HG03558 (cell line): ENCODE measurements at regions not wholly inside any gene's neighbourhood (a gene's known extent, or its start where the extent isn't known, plus 50 kb on each side); places are given as distances from the start of the nearest gene placed in this dataset.
"Not testable (repeated sequence)": the region's sequence is repeated elsewhere in the genome, so short reads cannot be mapped to it uniquely, and the experiment has no call there.

Source experiments
- ATAC-seq: cut with Tn5 transposase; IDR thresholded peaks from one replicate; pipeline ENCODE4 v1.9.1; 2021; ENCODE audit warnings: moderate number of reproducible peaks; ENCODE audit not compliant: unreplicated experiment; ENCODE audit errors: extremely low read depth

DNA sequence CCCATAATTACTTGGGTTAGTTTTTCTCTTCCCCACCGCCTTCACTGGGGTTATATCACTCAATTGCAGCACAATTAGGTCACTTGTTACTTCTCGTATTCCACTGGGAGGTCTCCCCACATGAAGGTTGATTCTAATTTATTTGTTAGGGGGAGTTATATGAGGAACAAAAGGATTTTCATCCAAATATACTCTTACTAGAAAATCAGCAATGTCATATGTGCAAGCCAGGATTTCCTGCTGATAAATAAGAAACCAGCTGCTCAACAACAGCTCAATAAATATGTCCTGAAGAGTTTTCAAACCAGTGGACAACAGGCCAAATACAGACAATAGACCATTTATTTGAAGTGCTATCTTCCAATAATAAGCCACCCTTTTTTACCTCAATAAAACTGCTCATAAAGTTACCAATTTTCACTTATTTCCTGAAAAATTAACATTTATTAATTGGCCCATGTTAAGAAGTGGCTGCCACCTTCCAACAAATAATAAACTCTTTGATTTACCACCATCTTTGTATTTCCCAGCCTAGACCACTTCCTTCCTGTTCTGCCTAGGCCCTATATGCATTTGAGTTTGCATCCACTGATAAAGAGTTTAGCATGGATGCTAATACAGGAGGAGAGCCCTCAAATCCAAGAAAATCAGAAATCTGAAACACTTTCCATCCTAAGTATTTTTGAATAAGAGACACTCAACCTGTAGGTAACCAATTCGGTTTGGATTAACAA is 184.4 kb upstream of the SLC39A10 start:
- ATAC-seq = no peak

DNA sequence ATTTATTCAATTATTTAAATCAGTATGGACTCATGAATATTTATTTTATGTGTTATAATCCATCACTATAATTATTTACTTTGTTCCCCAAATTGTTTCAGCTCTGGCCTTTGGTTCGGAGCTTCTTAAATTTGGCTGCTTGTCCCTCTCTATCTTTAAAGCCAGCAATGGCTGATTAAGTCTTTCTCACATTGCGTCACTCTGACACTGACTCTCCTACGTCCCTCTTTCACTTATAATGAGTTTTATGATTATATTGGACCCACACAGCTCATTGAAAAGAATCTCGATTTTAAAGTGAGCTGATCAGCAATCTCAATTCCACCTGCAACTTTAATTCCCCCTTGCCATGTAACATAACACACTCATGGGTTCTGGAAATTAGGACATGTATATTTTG is 185.2 kb upstream of the SLC39A10 start:
- ATAC-seq = no peak

DNA sequence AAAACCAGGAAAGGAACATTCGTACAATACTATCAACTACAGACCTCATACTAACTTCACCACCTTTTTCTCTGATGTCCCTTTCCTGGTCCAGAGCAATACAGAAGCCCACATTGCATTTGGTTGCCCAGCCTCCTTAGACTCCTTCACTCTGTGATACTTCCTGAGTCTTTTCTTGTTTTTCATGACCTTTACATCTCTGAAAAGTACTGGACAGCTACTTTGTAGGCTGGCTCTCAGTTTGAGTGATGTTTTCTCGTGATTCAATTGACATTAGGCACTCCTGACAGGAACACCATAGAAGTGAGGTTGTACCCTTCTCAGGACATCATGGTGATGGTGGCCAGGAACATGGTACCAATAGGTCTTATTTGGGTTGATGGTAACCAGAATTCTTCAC is 185.9 kb upstream of the SLC39A10 start:
- no peak for ATAC-seq

GRCh38 chr2:195470622-195471021 is 186.4 kb upstream of the SLC39A10 start:
- no peak for ATAC-seq

DNA sequence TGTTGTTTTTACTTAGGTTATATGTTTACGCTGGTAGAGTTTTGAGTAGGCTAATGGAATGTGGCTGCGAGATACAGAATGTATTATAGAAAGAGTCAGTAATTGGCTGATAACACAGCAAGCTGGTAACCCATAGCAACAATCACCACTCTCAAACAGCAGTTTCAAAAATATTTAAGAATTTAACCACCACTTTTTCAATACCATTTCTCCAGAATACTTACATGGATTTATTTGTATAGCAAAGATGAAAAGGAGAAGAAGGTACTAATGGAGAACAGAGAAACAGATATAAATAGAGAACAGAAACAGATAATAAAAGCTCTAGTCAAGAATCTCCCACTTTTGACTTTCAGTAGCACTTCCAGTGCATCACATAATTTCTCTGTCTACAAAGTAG is 188.3 kb upstream of the SLC39A10 start:
- ATAC-seq = peak; percentile 93

DNA sequence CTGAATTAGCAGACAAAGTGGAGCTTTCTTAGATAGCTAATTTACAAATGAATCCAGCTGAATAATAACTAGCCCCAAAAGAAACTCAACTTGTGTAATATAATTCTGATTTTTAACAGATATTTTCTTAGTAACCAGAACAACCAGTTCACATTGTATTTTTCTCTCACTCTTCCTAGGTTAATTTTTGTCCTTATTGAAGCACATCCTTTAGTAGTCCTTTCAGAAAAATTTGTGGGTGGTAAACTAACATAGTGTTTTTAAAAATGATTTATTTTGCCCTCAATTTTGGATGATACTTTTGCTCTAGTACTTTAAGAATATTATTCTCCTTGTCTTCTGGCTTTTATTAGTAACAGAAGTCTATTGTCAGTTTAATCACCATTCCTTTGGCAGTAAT is 190.6 kb upstream of the SLC39A10 start:
- ATAC-seq = no peak

DNA sequence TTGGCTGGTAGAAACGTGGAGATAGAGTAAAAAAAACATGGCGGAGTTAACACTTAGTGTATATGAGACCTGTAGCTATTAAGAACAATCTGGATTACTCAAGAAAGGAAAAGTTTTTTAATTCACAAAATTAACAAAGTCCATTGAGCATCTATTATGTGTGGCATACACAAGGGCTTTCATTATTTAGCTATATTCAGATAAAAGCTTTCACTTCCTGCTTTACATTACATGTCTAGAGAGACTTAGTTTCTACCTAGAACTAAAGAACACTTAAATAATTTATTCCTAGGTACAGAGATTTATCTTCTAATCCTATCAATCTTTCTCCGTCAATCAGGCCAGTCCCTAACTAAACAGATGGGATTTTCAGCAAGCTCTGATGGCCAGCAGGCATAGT is 196.0 kb upstream of the SLC39A10 start:
- no peak for ATAC-seq

DNA sequence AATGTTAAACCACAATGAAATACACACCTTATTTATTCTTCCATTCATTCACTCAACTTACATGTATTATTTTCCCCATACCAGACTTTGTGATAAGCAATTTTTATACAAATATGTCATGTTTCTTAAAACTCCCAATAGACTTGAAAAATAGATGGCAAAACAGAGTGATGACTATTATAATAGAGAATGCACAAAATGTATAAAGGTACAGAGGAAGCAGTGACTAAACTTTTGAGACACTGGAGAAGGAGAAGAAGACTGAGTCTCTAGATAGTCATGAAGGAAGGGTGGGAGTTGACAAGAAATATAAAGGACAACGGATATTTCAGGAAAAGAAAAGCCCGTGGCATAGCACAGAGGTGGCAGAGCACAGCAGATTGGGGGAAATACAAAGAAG is 198.1 kb upstream of the SLC39A10 start:
- no peak for ATAC-seq

DNA sequence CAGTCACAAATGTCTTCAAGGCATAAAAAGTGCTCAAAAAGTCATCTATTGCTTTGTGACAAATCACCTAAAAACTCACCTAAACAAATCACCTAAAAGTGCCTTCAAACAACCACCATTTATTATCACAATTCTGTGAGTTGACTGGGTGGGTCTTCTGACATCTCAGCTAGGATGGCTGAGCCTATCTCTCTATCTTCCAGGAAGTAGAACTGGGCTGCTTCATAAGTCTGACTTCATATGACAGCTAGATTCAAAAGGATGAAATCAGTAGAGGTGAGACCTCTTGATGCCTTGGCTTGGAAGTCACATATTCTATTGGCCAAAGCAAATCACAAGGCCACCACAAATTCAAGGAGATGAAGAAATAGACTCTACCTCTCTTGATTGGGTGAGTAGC is 199.2 kb upstream of the SLC39A10 start:
- no peak for ATAC-seq

DNA sequence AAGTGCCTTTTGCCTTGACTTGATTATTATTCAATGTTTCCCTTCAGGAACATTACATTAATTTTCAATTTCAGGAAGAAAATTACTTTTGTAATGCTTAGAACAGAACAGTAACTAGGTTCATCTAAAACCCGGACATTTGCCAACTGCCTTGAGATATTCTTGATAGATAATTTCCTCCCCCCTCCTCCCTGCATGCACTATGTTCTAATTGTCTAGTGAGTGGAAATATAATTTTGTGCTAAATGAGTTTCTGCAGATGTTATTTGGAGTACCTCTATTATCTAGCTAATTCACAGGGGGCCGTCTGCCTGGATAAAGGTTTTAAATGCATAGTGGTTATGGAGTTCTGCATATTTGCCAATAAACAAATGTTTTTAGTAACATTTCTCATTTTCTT is 200.3 kb upstream of the SLC39A10 start:
- ATAC-seq = no peak

DNA sequence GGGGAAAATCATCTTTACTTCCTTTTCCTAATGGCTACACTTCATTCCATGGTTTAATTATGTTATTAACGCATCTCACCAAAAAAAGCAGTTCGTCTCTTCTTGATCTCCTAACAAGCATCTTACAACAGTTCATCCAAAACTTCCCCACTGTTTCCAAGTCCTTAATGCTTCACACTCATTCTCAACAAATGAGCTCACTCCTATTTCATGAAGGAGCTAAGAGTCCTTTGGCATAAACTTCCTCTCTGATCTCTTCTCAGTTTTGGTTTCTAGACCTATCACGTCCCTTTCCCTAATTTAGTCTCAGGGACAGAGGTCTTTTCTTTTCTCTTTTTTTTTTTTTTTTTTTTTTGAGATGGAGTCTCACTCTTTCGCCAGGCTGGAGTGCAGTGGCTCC is 205.9 kb upstream of the SLC39A10 start:
- no peak for ATAC-seq

- ATAC-seq = no peak
Observed at GRCh38 chr2:195450552-195451113, 206.4 kb upstream of the SLC39A10 start.

DNA sequence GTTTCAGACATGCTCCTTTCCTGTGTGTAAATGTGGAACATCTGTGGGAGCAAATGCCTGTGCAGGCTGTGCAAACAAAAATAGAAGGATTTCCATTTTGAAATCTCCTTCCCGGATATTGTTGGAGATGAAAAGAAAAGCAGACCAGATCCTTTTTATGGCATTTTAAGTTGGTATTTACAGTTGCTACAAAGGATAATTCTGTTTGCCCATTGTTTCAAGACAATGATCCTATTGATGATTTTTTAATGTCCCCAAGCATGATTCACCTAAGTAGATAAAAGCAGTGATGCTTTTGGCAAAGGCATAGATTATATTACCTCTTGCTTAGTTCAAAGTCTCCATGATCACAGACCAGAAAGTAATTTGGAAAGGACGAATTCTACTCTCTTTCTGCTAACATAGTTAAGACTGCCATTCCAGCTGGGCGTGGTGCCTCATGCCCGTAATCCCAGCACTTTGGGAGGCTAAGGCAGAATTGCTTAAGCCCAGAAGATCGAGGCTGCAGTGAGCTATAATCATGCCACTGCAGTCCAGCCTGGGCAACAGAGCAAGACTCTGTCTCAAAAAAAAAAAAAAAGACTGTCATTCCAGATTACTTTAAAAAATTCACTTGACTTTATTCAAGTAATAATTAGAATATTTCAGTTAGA is 209.6 kb upstream of the SLC39A10 start:
- no peak for ATAC-seq

GRCh38 chr2:195445639-195446038 is 211.4 kb upstream of the SLC39A10 start:
- ATAC-seq = no peak

DNA sequence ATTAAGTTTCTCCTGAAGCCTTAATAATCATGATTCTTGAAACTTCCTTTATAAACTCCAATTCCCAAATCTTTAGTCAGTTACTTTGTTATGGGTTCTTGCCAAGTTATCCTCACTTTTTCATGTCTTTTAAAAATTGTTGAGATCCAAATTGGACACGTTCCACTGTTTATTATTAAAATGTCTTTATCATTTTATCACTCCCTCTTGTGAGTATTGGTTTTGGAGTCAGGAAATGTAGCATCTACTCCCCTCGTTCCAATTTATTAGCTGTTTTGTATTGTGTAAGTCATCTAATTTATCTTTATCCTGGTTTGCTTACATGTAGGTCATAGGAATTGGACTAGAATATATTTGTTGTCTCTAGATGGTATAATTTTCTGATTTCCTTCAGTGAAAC is 213.1 kb upstream of the SLC39A10 start:
- no peak for ATAC-seq

DNA sequence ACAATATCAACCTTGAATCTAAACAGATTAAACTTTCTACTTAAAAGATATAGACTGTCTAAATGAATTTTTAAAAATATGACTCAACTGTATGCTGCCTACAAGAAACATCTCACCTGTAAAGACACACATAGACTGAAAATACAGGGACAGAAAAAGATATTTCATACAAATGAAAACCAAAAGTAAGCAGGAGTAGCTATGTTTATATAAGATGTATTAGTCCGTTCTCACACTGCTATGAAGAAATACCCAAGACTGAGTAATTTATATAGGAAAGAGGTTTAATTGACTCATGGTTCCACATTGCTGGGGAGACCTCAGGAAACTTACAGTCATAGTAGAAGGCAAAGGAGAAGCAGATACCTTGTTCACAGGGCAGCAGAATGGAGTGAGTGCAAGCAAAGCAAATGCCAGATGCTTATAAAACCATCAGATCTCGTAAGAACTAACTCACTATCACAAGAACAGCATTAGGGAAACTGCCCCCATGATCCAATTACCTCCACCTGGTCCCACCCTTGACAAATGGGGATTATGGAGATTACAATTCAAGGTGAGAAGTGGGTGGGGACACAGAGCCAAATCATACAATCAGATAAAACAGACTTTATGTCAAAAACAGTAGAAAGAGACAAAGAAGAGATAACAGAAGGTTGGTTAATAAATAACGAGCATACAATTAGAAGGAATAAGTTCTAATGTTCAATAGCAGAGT is 214.4 kb upstream of the SLC39A10 start:
- ATAC-seq = no peak

DNA sequence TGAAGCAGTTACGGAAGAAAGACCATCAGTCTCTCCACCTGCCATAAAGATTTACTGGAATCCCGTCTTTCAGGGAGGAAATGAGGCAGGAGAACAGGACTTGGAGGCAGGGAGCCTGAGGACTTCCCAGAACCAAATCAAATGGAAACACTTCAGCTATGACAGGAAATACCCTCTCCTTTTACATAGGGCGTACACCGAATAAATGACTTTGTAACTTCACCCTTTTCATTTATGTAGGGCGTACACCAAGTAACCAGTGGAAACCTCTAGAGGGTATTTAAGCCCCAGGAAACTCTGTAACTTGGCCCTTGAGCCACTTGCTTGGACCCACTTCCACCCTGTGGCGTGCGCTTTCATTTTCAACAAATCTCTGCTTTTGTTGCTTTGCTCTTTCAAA is 218.3 kb upstream of the SLC39A10 start:
- ATAC-seq = no peak

- no peak for ATAC-seq
Observed at GRCh38 chr2:195437521-195437920, 219.5 kb upstream of the SLC39A10 start.

DNA sequence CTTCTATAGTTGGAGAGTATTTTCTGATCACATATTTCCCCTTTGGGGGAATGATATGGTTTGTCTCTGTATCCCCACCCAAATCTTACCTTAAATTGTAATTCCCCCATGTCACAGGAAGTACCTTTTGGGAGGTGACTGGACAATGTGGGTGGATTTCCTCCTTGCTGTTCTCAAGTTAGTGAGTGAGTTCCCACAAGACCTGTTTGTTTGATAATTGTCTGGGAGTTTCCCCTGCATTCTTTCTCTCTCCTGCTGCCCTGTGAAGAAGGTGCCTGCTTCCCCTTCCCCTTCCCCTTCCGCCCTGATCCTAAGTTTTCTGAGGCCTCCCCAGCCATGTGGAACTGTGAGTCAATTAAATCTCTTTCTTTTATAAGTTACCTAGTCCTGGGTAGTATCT is 222.7 kb upstream of the SLC39A10 start:
- ATAC-seq = no peak

GRCh38 chr2:195433729-195434128 is 223.3 kb upstream of the SLC39A10 start:
- ATAC-seq = not testable (repeated sequence)

- ATAC-seq = no peak
Observed at GRCh38 chr2:195428673-195429072, 228.4 kb upstream of the SLC39A10 start.
